ENCODE measurements at regions not wholly inside any gene's neighbourhood (a gene's known extent, or its start where the extent isn't known, plus 50 kb on each side); places are given as distances from the start of the nearest gene placed in this dataset.

GRCh38 chr6:164905311-164905710, 404.1 kb downstream of the C6orf118 start:
- H3K9ac ChIP-seq (ENCODE audit: low read length) = no peak overlapping the region
- no peaks in the 10 kb centered on the region for H3K79me2 ChIP-seq (ENCODE audit: insufficient read depth, low read length)
- H3K9me2 ChIP-seq (replicated peaks; ENCODE audit: insufficient read depth, low read length) = no peaks in the 10 kb centered on the region
- no peaks in the 10 kb centered on the region for H3K9me3 ChIP-seq (ENCODE audit: insufficient read depth, low read length)
- no peak overlapping the region for H3K4me2 ChIP-seq (ENCODE audit: low read depth, low read length, poor library complexity, severe bottlenecking)
- H4K20me1 ChIP-seq (ENCODE audit: low read depth, low read length) = no peaks in the 10 kb centered on the region
- no peak overlapping the region for H3K4me3 ChIP-seq (ENCODE audit: insufficient read depth, low read length, poor library complexity, severe bottlenecking)
- no peak overlapping the region for H2AFZ ChIP-seq (ENCODE audit: low read depth, low read length, severe bottlenecking)
- no peak overlapping the region for H3K27ac ChIP-seq (ENCODE audit: low read depth, low read length)
- TF ChIP-seq CTCF (IDR thresholded peaks at IDR 0.05; ENCODE audit: insufficient read depth, low read length, poor library complexity, severe bottlenecking) (no peak), EZH2phosphoT487 (conservative IDR thresholded peaks at IDR 0.05; ENCODE audit: low read length) (no peak)
- no peaks in the 10 kb centered on the region for H3K36me3 ChIP-seq (ENCODE audit: low read length)
- no peaks in the 10 kb centered on the region for H3F3A ChIP-seq (ENCODE audit: insufficient read depth)
- no peaks in the 10 kb centered on the region for H3K27me3 ChIP-seq (ENCODE audit: low read length)

- H3K9ac ChIP-seq (ENCODE audit: low read length) = no peak overlapping the region
- no peaks in the 10 kb centered on the region for H3K9me2 ChIP-seq (replicated peaks; ENCODE audit: insufficient read depth, low read length)
- H3K36me3 ChIP-seq (ENCODE audit: low read length) = no peaks in the 10 kb centered on the region
- H3K9me3 ChIP-seq (ENCODE audit: insufficient read depth, low read length) = no peaks in the 10 kb centered on the region
- H4K20me1 ChIP-seq (ENCODE audit: low read depth, low read length) = no peaks in the 10 kb centered on the region
- TF ChIP-seq EZH2phosphoT487 (conservative IDR thresholded peaks at IDR 0.05; ENCODE audit: low read length) = no peak
- no peak for TF ChIP-seq CTCF (IDR thresholded peaks at IDR 0.05; ENCODE audit: insufficient read depth, low read length, poor library complexity, severe bottlenecking)
- no peak overlapping the region for H2AFZ ChIP-seq (ENCODE audit: low read depth, low read length, severe bottlenecking)
- no peak overlapping the region for H3K4me2 ChIP-seq (ENCODE audit: low read depth, low read length, poor library complexity, severe bottlenecking)
- no peak overlapping the region for H3K4me3 ChIP-seq (ENCODE audit: insufficient read depth, low read length, poor library complexity, severe bottlenecking)
- H3K79me2 ChIP-seq (ENCODE audit: insufficient read depth, low read length) = no peaks in the 10 kb centered on the region
- H3F3A ChIP-seq (ENCODE audit: insufficient read depth) = no peaks in the 10 kb centered on the region
- no peaks in the 10 kb centered on the region for H3K27me3 ChIP-seq (ENCODE audit: low read length)
- H3K27ac ChIP-seq (ENCODE audit: low read depth, low read length) = no peak overlapping the region
Measured at GRCh38 chr6:164898412-164898811, 411.0 kb downstream of the C6orf118 start.

GRCh38 chr6:164897523-164898235, 411.7 kb downstream of the C6orf118 start:
- no peak overlapping the region for H2AFZ ChIP-seq (ENCODE audit: low read depth, low read length, severe bottlenecking)
- no peaks in the 10 kb centered on the region for H3K27me3 ChIP-seq (ENCODE audit: low read length)
- TF ChIP-seq EZH2phosphoT487 (conservative IDR thresholded peaks at IDR 0.05; ENCODE audit: low read length) (no peak), CTCF (IDR thresholded peaks at IDR 0.05; ENCODE audit: insufficient read depth, low read length, poor library complexity, severe bottlenecking) (no peak)
- H3K4me2 ChIP-seq (ENCODE audit: low read depth, low read length, poor library complexity, severe bottlenecking) = no peak overlapping the region
- no peaks in the 10 kb centered on the region for H3K79me2 ChIP-seq (ENCODE audit: insufficient read depth, low read length)
- no peaks in the 10 kb centered on the region for H3K9me3 ChIP-seq (ENCODE audit: insufficient read depth, low read length)
- no peaks in the 10 kb centered on the region for H3K9me2 ChIP-seq (replicated peaks; ENCODE audit: insufficient read depth, low read length)
- no peaks in the 10 kb centered on the region for H4K20me1 ChIP-seq (ENCODE audit: low read depth, low read length)
- H3K4me3 ChIP-seq (ENCODE audit: insufficient read depth, low read length, poor library complexity, severe bottlenecking) = no peak overlapping the region
- H3K36me3 ChIP-seq (ENCODE audit: low read length) = no peaks in the 10 kb centered on the region
- no peaks in the 10 kb centered on the region for H3F3A ChIP-seq (ENCODE audit: insufficient read depth)
- no peak overlapping the region for H3K27ac ChIP-seq (ENCODE audit: low read depth, low read length)
- H3K9ac ChIP-seq (ENCODE audit: low read length) = no peak overlapping the region
